ENCODE measurements at regions not wholly inside any gene's neighbourhood (a gene's known extent, or its start where the extent isn't known, plus 50 kb on each side); places are given as distances from the start of the nearest gene placed in this dataset.
A peak's percentile ranks its signal among the peaks of the same experiment; 100 is the strongest.

DNA sequence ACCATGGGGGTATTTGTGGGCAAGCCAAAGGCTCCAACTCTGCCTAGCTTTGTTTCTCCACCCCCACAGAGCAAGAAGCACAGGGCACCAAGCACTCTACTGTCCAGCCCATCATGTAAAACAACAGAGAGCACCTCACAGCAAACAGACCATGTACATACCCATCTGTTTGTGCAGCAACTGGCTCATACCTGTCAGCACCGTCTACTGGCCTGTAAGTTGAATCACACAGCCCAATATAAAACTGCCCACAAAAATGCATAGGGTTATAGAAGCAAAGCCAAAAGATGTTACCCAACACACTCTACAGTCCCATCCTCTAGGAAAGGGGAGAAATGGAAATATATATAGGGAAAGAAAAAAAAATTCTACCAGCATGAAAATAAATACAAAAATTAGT is 139.7 kb upstream of the CPNE4 start:
- DNase-seq (ENCODE audit: low spot score): no peak
- no peaks in the 10 kb centered on the region for H3K36me3 Mint-ChIP-seq (ENCODE audit: low read depth, unreplicated experiment)
- TF ChIP-seq, protein P1, sequence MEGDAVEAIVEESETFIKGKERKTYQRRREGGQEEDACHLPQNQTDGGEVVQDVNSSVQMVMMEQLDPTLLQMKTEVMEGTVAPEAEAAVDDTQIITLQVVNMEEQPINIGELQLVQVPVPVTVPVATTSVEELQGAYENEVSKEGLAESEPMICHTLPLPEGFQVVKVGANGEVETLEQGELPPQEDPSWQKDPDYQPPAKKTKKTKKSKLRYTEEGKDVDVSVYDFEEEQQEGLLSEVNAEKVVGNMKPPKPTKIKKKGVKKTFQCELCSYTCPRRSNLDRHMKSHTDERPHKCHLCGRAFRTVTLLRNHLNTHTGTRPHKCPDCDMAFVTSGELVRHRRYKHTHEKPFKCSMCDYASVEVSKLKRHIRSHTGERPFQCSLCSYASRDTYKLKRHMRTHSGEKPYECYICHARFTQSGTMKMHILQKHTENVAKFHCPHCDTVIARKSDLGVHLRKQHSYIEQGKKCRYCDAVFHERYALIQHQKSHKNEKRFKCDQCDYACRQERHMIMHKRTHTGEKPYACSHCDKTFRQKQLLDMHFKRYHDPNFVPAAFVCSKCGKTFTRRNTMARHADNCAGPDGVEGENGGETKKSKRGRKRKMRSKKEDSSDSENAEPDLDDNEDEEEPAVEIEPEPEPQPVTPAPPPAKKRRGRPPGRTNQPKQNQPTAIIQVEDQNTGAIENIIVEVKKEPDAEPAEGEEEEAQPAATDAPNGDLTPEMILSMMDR (IDR thresholded peaks at IDR 0.05; ENCODE audit: unreplicated experiment): no peak
- H3K27me3 Mint-ChIP-seq (ENCODE audit: unreplicated experiment): no peaks in the 10 kb centered on the region
- no peak overlapping the region for H3K27ac Mint-ChIP-seq (ENCODE audit: unreplicated experiment)
- no peaks in the 10 kb centered on the region for H3K4me1 Mint-ChIP-seq (ENCODE audit: unreplicated experiment)
- no peaks in the 10 kb centered on the region for H3K9me3 Mint-ChIP-seq (ENCODE audit: unreplicated experiment)
- H3K4me3 Mint-ChIP-seq (ENCODE audit: unreplicated experiment): no peak overlapping the region

DNA sequence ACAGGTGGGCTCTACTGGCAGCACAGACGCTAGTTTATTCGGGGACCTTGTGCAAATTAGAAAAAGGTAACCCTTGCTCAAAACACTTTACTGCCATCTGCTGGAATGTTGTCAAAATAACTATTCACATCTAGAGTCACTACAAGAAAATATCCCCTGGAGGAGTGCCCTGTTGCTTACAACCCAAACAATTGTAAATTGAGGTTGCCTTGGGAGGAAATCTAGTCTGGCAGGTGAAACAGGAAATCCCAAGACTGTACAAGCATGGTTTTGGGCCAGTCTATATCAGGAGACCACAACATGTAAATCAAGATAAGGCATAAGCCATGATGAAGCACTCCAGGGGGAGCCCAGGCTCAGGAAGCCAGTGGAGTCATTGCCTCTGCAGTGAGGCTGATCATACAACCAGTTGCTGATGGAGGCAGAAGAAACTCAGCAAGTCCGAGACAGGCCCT is 136.8 kb upstream of the ACP3 start:
- TF ChIP-seq, protein P1 (IDR thresholded peaks at IDR 0.05; ENCODE audit: unreplicated experiment): peak; percentile 57
- no peaks in the 10 kb centered on the region for H3K36me3 Mint-ChIP-seq (ENCODE audit: low read depth, unreplicated experiment)
- H3K4me1 Mint-ChIP-seq (ENCODE audit: unreplicated experiment): peaks cover 7% of the 10 kb centered on the region
- H3K9me3 Mint-ChIP-seq (ENCODE audit: unreplicated experiment): no peaks in the 10 kb centered on the region
- no peaks in the 10 kb centered on the region for H3K27me3 Mint-ChIP-seq (ENCODE audit: unreplicated experiment)
- no peak overlapping the region for H3K4me3 Mint-ChIP-seq (ENCODE audit: unreplicated experiment)
- no peak overlapping the region for H3K27ac Mint-ChIP-seq (ENCODE audit: unreplicated experiment)
- DNase-seq (ENCODE audit: low spot score): peak; percentile 31

DNA sequence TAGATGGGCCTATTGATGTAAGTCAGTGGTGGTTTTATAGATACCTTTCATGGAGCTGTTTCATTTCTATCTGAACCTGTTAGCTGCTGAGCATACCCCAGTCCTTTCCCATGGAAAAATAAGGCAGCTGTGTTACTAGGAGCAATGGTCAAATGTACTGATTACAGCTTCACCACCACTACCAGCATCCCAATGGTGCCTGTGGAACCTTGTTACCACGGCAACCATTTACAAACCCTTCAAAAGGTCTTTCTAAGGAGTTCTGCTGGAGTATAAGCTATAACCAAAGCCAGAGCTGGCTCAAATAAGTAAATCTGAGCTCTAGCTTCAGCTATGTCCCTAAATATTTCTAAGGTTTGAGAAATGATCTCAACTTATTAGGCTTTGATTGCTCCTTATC is 133.4 kb upstream of the ACP3 start:
- no peak overlapping the region for H3K4me3 Mint-ChIP-seq (ENCODE audit: unreplicated experiment)
- H3K9me3 Mint-ChIP-seq (ENCODE audit: unreplicated experiment): no peaks in the 10 kb centered on the region
- no peaks in the 10 kb centered on the region for H3K36me3 Mint-ChIP-seq (ENCODE audit: low read depth, unreplicated experiment)
- TF ChIP-seq, protein P1 (IDR thresholded peaks at IDR 0.05; ENCODE audit: unreplicated experiment): no peak
- no peak for DNase-seq (ENCODE audit: low spot score)
- no peak overlapping the region for H3K27ac Mint-ChIP-seq (ENCODE audit: unreplicated experiment)
- no peaks in the 10 kb centered on the region for H3K27me3 Mint-ChIP-seq (ENCODE audit: unreplicated experiment)
- peaks cover 7% of the 10 kb centered on the region for H3K4me1 Mint-ChIP-seq (ENCODE audit: unreplicated experiment)

DNA sequence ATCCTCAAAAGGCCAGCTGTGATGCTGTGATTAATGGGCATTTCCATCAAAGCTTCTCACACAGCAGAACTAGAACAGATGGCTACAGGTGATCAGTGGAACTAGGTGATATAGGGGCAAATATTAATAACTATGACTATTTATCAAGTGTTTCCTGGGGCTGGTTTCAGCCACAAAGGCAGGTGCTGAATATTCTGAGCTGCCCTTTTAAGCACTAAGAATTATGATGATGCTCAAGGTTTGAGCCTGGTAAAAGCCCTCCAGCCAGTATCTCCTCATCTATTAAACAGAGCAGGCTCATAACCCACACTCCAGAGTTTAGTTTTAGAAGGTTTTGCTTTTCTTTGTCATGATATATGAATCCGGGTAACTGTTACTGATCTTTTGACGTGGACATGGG is 129.5 kb upstream of the ACP3 start:
- no peaks in the 10 kb centered on the region for H3K4me1 Mint-ChIP-seq (ENCODE audit: unreplicated experiment)
- peaks cover 2% of the 10 kb centered on the region for H3K27me3 Mint-ChIP-seq (ENCODE audit: unreplicated experiment)
- no peak for DNase-seq (ENCODE audit: low spot score)
- no peak overlapping the region for H3K27ac Mint-ChIP-seq (ENCODE audit: unreplicated experiment)
- TF ChIP-seq, protein P1 (IDR thresholded peaks at IDR 0.05; ENCODE audit: unreplicated experiment): no peak
- H3K4me3 Mint-ChIP-seq (ENCODE audit: unreplicated experiment): no peak overlapping the region
- H3K36me3 Mint-ChIP-seq (ENCODE audit: low read depth, unreplicated experiment): no peaks in the 10 kb centered on the region
- no peaks in the 10 kb centered on the region for H3K9me3 Mint-ChIP-seq (ENCODE audit: unreplicated experiment)

DNA sequence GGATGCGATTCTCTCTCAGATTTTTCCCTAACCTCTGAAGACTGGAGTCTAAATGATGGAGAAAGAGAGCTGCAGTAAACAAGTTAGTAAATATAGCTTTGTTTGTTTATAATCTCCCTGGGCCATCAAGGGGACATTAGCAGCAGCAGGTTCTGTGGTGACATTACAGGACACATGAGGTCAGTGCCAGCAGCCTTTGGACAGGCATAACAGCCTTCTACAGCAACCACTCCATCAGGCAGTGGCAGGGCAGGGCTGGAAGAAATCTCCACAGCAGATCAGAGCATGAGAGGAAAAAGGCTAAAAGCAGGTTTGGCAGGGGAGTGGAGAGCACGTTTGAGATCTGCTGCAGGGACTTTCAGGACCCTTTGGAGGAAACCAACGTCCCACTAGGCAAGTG is 127.6 kb upstream of the ACP3 start:
- H3K4me1 Mint-ChIP-seq (ENCODE audit: unreplicated experiment): no peaks in the 10 kb centered on the region
- no peak overlapping the region for H3K4me3 Mint-ChIP-seq (ENCODE audit: unreplicated experiment)
- H3K9me3 Mint-ChIP-seq (ENCODE audit: unreplicated experiment): no peaks in the 10 kb centered on the region
- no peak overlapping the region for H3K27ac Mint-ChIP-seq (ENCODE audit: unreplicated experiment)
- TF ChIP-seq, protein P1 (IDR thresholded peaks at IDR 0.05; ENCODE audit: unreplicated experiment): no peak
- H3K36me3 Mint-ChIP-seq (ENCODE audit: low read depth, unreplicated experiment): no peaks in the 10 kb centered on the region
- DNase-seq (ENCODE audit: low spot score): no peak
- peaks cover 2% of the 10 kb centered on the region for H3K27me3 Mint-ChIP-seq (ENCODE audit: unreplicated experiment)
